ENCODE measurements at regions not wholly inside any gene's neighbourhood (a gene's known extent, or its start where the extent isn't known, plus 50 kb on each side); places are given as distances from the start of the nearest gene placed in this dataset.

DNA sequence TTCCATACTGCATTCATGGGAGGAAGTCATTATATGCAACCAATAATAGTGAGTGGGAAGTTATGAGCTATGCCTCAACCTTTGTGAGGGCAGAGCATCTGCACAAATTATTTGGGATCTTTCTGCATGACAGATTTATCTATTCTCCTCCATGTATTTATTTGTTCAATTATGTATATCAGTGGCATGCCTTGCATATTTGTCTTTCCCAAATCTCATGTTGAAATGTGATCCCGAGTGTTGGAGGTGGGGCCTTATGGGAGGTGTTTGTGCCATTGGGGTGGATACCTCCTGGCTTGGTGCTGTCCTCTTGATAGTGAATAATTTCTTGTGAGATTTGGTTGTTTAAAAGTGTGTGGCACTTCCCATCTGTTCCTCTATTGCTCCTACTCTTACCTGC lies 1246.0 kb upstream of the CITED2 start:
- no peaks in the 10 kb centered on the region for H3K36me3 Mint-ChIP-seq
- H3F3A ChIP-seq (ENCODE audit: low read depth): no peaks in the 10 kb centered on the region
- H2AFZ ChIP-seq (replicated peaks): no peak overlapping the region
- no peaks in the 10 kb centered on the region for H3K4me1 ChIP-seq
- no peaks in the 10 kb centered on the region for H3K36me3 ChIP-seq
- TF ChIP-seq EZH2 (IDR thresholded peaks at IDR 0.05): no peak
- TF ChIP-seq EZH2phosphoT487 (IDR thresholded peaks at IDR 0.05): no peak
- TF ChIP-seq, protein P1, sequence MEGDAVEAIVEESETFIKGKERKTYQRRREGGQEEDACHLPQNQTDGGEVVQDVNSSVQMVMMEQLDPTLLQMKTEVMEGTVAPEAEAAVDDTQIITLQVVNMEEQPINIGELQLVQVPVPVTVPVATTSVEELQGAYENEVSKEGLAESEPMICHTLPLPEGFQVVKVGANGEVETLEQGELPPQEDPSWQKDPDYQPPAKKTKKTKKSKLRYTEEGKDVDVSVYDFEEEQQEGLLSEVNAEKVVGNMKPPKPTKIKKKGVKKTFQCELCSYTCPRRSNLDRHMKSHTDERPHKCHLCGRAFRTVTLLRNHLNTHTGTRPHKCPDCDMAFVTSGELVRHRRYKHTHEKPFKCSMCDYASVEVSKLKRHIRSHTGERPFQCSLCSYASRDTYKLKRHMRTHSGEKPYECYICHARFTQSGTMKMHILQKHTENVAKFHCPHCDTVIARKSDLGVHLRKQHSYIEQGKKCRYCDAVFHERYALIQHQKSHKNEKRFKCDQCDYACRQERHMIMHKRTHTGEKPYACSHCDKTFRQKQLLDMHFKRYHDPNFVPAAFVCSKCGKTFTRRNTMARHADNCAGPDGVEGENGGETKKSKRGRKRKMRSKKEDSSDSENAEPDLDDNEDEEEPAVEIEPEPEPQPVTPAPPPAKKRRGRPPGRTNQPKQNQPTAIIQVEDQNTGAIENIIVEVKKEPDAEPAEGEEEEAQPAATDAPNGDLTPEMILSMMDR (IDR thresholded peaks at IDR 0.05): no peak
- H3K9me3 ChIP-seq (ENCODE audit: low read depth): no peaks in the 10 kb centered on the region
- no peaks in the 10 kb centered on the region for H3K79me2 ChIP-seq (ENCODE audit: low read depth)
- H3K4me3 ChIP-seq: no peak overlapping the region
- no peak for DNase-seq (ENCODE audit: low spot score)
- H3K4me1 Mint-ChIP-seq: no peaks in the 10 kb centered on the region
- H3K9me3 Mint-ChIP-seq: peaks cover 2% of the 10 kb centered on the region
- no peak overlapping the region for H3K27ac ChIP-seq
- no peak overlapping the region for H3K27ac Mint-ChIP-seq
- H3K4me3 Mint-ChIP-seq: no peak overlapping the region
- H3K27me3 ChIP-seq: no peaks in the 10 kb centered on the region
- H3K27me3 Mint-ChIP-seq (ENCODE audit: insufficient read depth, low read depth): no peaks in the 10 kb centered on the region
- no peak overlapping the region for H3K9ac ChIP-seq
- no peak overlapping the region for H3K4me2 ChIP-seq
- H4K20me1 ChIP-seq (ENCODE audit: low read depth): no peaks in the 10 kb centered on the region

DNA sequence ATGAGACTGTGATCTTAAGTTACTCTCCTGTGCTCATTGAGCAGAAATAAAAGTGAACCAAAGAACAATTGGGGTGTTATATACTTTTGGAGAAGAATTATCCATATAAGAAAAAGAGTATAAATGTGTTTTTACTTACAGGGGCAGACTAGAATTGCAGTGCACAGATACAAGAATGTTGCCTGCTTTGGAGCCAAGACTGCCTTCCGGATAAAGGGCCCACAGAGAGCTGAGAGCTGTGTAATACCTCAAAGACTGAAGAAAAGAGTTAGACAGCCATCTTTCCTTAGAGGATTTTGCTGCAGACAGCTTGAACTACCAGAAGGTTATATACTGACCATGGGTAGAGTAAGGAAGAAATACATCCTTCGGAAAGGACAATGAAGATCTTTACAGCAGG lies 1235.5 kb upstream of the CITED2 start:
- Histone ChIP-seq H3K79me2 (ENCODE audit: low read depth) (no peaks in the 10 kb centered on the region), H3K36me3 (no peaks in the 10 kb centered on the region), H3K27me3 (no peaks in the 10 kb centered on the region), H3F3A (ENCODE audit: low read depth) (no peaks in the 10 kb centered on the region), H3K4me3 (no peak overlapping the region), H3K27ac (no peak overlapping the region), H3K9ac (no peak overlapping the region), H4K20me1 (ENCODE audit: low read depth) (no peaks in the 10 kb centered on the region), H3K9me3 (ENCODE audit: low read depth) (no peaks in the 10 kb centered on the region), H3K4me2 (no peak overlapping the region), H2AFZ (replicated peaks) (no peak overlapping the region), H3K4me1 (no peaks in the 10 kb centered on the region)
- no peaks in the 10 kb centered on the region for H3K36me3 Mint-ChIP-seq
- TF ChIP-seq, protein P1 (IDR thresholded peaks at IDR 0.05): no peak
- TF ChIP-seq EZH2 (IDR thresholded peaks at IDR 0.05) (no peak), EZH2phosphoT487 (IDR thresholded peaks at IDR 0.05) (no peak)
- peaks cover 8% of the 10 kb centered on the region for H3K4me1 Mint-ChIP-seq
- no peaks in the 10 kb centered on the region for H3K9me3 Mint-ChIP-seq
- H3K4me3 Mint-ChIP-seq: no peak overlapping the region
- peaks cover 2% of the 10 kb centered on the region for H3K27me3 Mint-ChIP-seq (ENCODE audit: insufficient read depth, low read depth)
- no peak for DNase-seq (ENCODE audit: low spot score)
- peak overlapping the region; percentile 70 for H3K27ac Mint-ChIP-seq

DNA sequence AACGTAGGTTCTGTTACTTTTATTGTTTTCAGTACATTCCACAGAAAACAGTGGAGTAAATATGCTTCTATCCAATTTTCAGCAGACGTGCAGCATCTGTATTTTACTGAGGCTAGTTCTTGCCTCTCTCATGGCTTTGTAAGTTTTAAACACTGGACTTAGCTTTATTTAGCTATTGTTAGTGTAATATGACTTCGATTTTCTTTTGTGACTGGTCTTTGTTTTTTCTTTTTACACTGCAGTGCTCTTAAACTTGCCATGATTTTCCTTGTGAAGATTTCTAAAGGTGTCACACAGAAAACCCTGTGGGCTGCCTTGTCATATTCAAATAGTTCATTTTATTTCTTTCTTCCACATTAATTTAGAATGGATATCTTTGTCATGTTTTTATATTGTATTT lies 1234.9 kb upstream of the CITED2 start:
- Histone ChIP-seq H4K20me1 (ENCODE audit: low read depth) (no peaks in the 10 kb centered on the region), H3K27ac (no peak overlapping the region), H3K4me2 (no peak overlapping the region), H3K4me1 (no peaks in the 10 kb centered on the region), H3K79me2 (ENCODE audit: low read depth) (no peaks in the 10 kb centered on the region), H3K36me3 (no peaks in the 10 kb centered on the region), H3K9ac (no peak overlapping the region), H3K27me3 (no peaks in the 10 kb centered on the region), H3F3A (ENCODE audit: low read depth) (no peaks in the 10 kb centered on the region), H3K9me3 (ENCODE audit: low read depth) (no peaks in the 10 kb centered on the region), H2AFZ (replicated peaks) (no peak overlapping the region), H3K4me3 (no peak overlapping the region)
- Mint-ChIP-seq H3K27me3 (ENCODE audit: insufficient read depth, low read depth) (peaks cover 2% of the 10 kb centered on the region), H3K27ac (no peak overlapping the region), H3K36me3 (no peaks in the 10 kb centered on the region), H3K4me1 (peaks cover 8% of the 10 kb centered on the region), H3K9me3 (no peaks in the 10 kb centered on the region), H3K4me3 (no peak overlapping the region)
- TF ChIP-seq EZH2phosphoT487 (IDR thresholded peaks at IDR 0.05) (no peak), EZH2 (IDR thresholded peaks at IDR 0.05) (no peak)
- TF ChIP-seq, protein P1 (IDR thresholded peaks at IDR 0.05): no peak
- no peak for DNase-seq (ENCODE audit: low spot score)
